Naive thymus-derived CD4-positive, alpha-beta T cell (primary cell): ENCODE measurements at regions not wholly inside any gene's neighbourhood (a gene's known extent, or its start where the extent isn't known, plus 50 kb on each side); places are given as distances from the start of the nearest gene placed in this dataset.
"Not testable (repeated sequence)": the region's sequence is repeated elsewhere in the genome, so short reads cannot be mapped to it uniquely, and the experiment has no call there.

Source experiments
- ATAC-seq: fragments of 150-1000 bp; cut with Tn5 transposase; 2 replicates; pipeline ENCODE4 v1.10.0; 2021; ENCODE audit warnings: mild to moderate bottlenecking, moderate library complexity
- CTCF ChIA-PET: fragments of 350-600 bp; sonication (Branson Sonifier 250); formaldehyde crosslinking; loops from one replicate; lab custom pipeline; 2021; ENCODE audit warnings: antibody characterized with exemption; lab: Charles Lee
- POLR2A ChIA-PET: fragments of 350-600 bp; sonication (Branson Sonifier 250); formaldehyde crosslinking; loops from one replicate; lab custom pipeline; 2021; ENCODE audit warnings: antibody characterized with exemption, inconsistent platforms; lab: Charles Lee
- DNase-seq, 9 donors: peaks; one replicate each; pipeline versions ENCODE4 v3.0.0 to v3.0.0-alpha.2; 2020 to 2022; ENCODE audit warnings: mixed read lengths in 1 of 9
- H3K27ac ChIP-seq: one replicate; pipeline ENCODE4 v1.7.0; 2013; ENCODE audit warnings: mild to moderate bottlenecking, low read depth, low read length, moderate library complexity
- H3K27me3 ChIP-seq, 2 donors: one replicate each; pipeline ENCODE4 v1.7.0; 2013; ENCODE audit warnings: low read length in 2 of 2, mild to moderate bottlenecking in 2 of 2, moderate library complexity in 2 of 2; ENCODE audit not compliant: control insufficient read depth in 2 of 2, insufficient read depth in 2 of 2
- H3K36me3 ChIP-seq, 3 experiments: 1 replicate in 2 of 3; 2 replicates in 1 of 3; pipeline ENCODE4 v1.7.0; 2013; ENCODE audit warnings: low read length in 3 of 3, mild to moderate bottlenecking in 3 of 3, moderate library complexity in 1 of 3; ENCODE audit not compliant: insufficient read depth in 3 of 3, control insufficient read depth in 2 of 3
- H3K4me1 ChIP-seq, 2 donors: one replicate each; pipeline ENCODE4 v1.7.0; 2013; ENCODE audit warnings: low read length in 2 of 2, mild to moderate bottlenecking in 2 of 2, moderate library complexity in 1 of 2; ENCODE audit not compliant: control insufficient read depth in 2 of 2, insufficient read depth in 2 of 2
- H3K4me3 ChIP-seq: 2 replicates; pipeline ENCODE4 v1.7.0; 2013; ENCODE audit warnings: mild to moderate bottlenecking, low read length
- H3K9me3 ChIP-seq, 3 experiments: 1 replicate in 2 of 3; 2 replicates in 1 of 3; pipeline ENCODE4 v1.7.0; 2013; ENCODE audit warnings: low read length in 3 of 3; ENCODE audit not compliant: control insufficient read depth in 2 of 3
- H3K27ac Mint-ChIP-seq, 9 donors: one replicate each; pipeline ENCODE4 v1.8.0; 2020 to 2022; ENCODE audit warnings: mixed read lengths in 9 of 9, mild to moderate bottlenecking in 8 of 9, moderate library complexity in 5 of 9, inconsistent platforms in 2 of 9
- H3K27me3 Mint-ChIP-seq, 5 donors: one replicate each; pipeline ENCODE4 v1.8.0; 2021 to 2022; ENCODE audit warnings: mixed read lengths in 5 of 5, mild to moderate bottlenecking in 1 of 5
- H3K36me3 Mint-ChIP-seq, 5 donors: one replicate each; pipeline ENCODE4 v1.8.0; 2020 to 2022; ENCODE audit warnings: mixed read lengths in 5 of 5, mild to moderate bottlenecking in 3 of 5, inconsistent platforms in 1 of 5
- H3K4me1 Mint-ChIP-seq, 7 donors: one replicate each; pipeline ENCODE4 v1.8.0; 2020 to 2022; ENCODE audit warnings: mixed read lengths in 7 of 7, mild to moderate bottlenecking in 3 of 7, inconsistent platforms in 1 of 7
- H3K4me3 Mint-ChIP-seq, 10 donors: one replicate each; pipeline ENCODE4 v1.8.0; 2020 to 2022; ENCODE audit warnings: mild to moderate bottlenecking in 10 of 10, mixed read lengths in 10 of 10, moderate library complexity in 6 of 10, inconsistent platforms in 2 of 10
- H3K9me3 Mint-ChIP-seq, 11 donors: one replicate each; pipeline ENCODE4 v1.8.0; 2020 to 2022; ENCODE audit warnings: mixed read lengths in 11 of 11, mild to moderate bottlenecking in 4 of 11, inconsistent platforms in 1 of 11, moderate library complexity in 1 of 11
- intact Hi-C, 2 donors: fragments of 100-400 bp; cut with micrococcal nuclease; formaldehyde crosslinking; loops; one replicate each; pipeline ENCODE4 v1.15.1; 2023

- H3K4me3 Mint-ChIP-seq, H3K4me1 ChIP-seq, DNase-seq, H3K4me3 ChIP-seq, intact Hi-C loops, H3K27ac Mint-ChIP-seq, POLR2A ChIA-PET, H3K27me3 Mint-ChIP-seq, H3K36me3 Mint-ChIP-seq, H3K27me3 ChIP-seq, CTCF ChIA-PET, ATAC-seq, H3K27ac ChIP-seq, H3K9me3 ChIP-seq, H3K4me1 Mint-ChIP-seq, H3K36me3 ChIP-seq: not testable (repeated sequence)
- peaks cover 4 to 34% (median 10%) of the 10 kb centered on the region in 11 donors for H3K9me3 Mint-ChIP-seq
These were observed 80.2 kb upstream of the ZFP42 start for GRCh38 chr4:187915406-187915805.

DNA sequence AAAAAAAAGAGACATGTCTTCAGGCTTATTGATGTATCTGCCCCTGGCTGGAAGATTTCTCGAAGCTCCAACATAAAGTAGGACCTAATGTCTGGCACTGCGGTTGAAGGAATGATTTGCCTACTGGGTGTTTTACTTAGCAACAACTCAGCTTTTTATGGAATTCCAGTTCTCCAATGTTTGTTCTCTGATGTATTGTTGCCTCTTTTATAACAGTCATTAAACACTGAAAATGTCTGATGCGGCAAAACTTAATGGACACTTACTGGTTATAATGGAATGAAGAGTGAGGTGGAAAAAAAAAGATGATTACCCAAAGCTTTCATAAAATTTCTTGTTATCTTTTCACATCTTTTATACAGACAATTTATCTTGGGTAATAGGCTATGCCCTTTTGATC lies 75.6 kb upstream of the ZFP42 start:
- peaks cover 1 to 31% (median 10%) of the 10 kb centered on the region in 11 donors for H3K9me3 Mint-ChIP-seq
- no peak overlapping the region for H3K4me3 ChIP-seq
- ChIA-PET POLR2A (no interaction called here), CTCF (no interaction called here)
- H3K27ac ChIP-seq = no peak overlapping the region
- no peaks in the 10 kb centered on the region for H3K36me3 ChIP-seq
- ATAC-seq (no peak), DNase-seq (no peak)
- no peaks in the 10 kb centered on the region for H3K4me1 ChIP-seq
- H3K4me1 Mint-ChIP-seq = no peaks in the 10 kb centered on the region
- H3K4me3 Mint-ChIP-seq = no peak overlapping the region
- no peaks in the 10 kb centered on the region for H3K27me3 Mint-ChIP-seq
- H3K9me3 ChIP-seq = no peaks in the 10 kb centered on the region
- no peaks in the 10 kb centered on the region for H3K27me3 ChIP-seq
- H3K36me3 Mint-ChIP-seq = no peaks in the 10 kb centered on the region
- H3K27ac Mint-ChIP-seq = no peak overlapping the region
- intact Hi-C loops = no loop called here

DNA sequence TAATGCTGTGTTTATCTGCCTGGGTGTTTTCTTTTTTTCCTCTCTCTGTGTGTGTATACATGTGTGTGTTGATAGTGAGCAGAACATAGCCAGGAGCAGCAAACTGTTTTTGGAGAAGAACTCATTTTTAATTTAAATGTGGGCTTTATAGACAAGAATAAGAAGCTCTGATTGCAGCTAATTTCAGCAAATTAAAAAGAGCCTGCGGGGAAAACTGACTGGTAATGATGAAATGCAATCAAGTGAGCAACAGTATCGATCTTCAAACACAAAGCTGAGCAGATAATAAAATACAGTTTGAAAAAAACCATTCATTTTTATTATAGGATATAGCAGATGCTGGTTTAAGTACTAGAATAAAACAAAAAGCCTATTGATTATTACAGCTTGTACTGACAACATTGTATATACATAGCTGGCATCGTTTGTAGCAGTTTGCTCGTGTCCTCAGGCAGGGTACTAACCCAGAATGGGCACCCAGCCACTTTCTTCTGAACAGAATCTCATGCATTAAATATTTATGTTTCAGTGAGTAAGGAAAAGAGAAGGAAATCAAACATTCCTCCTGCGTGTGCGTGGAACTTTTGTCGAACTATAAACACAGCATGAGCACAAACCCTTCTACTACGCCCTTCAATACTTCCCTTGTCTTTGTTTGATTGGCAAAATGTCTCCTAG lies 73.5 kb upstream of the ZFP42 start:
- Mint-ChIP-seq H3K9me3 (peaks cover 2 to 41% (median 13%) of the 10 kb centered on the region in 11 donors), H3K27ac (no peak overlapping the region), H3K4me3 (no peak overlapping the region), H3K27me3 (no peaks in the 10 kb centered on the region), H3K4me1 (no peaks in the 10 kb centered on the region), H3K36me3 (no peaks in the 10 kb centered on the region)
- ChIA-PET POLR2A (no interaction called here), CTCF (no interaction called here)
- Histone ChIP-seq H3K9me3 (no peaks in the 10 kb centered on the region), H3K27ac (no peak overlapping the region), H3K4me3 (no peak overlapping the region), H3K36me3 (no peaks in the 10 kb centered on the region), H3K4me1 (no peaks in the 10 kb centered on the region), H3K27me3 (no peaks in the 10 kb centered on the region)
- ATAC-seq = no peak
- intact Hi-C loops = no loop called here
- no peak for DNase-seq

DNA sequence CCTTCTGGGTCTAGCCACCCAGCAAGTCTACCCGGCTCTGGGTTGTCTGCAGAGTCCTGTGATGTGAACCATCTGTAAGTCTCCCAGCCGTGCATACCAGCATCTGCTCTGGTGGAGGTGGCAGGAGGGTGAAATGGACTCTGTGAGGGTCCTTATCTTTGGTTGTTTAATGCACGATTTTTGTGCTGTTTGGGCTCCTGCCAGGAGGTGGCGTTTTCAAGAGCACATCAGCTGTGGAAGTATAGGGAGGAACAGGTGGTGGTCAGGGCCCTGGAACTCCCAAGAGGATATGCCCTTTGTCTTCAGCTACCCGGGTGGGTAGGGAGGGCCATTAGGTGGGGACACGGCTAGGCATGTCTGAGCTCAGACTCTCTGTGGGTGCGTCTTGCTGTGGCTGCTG lies 66.5 kb upstream of the ZFP42 start:
- intact Hi-C loops = no loop called here
- Mint-ChIP-seq H3K27me3 (no peaks in the 10 kb centered on the region), H3K4me1 (no peaks in the 10 kb centered on the region), H3K27ac (no peak overlapping the region), H3K4me3 (no peak overlapping the region), H3K9me3 (peaks cover 7 to 40% (median 15%) of the 10 kb centered on the region in 11 donors), H3K36me3 (no peaks in the 10 kb centered on the region)
- no peaks in the 10 kb centered on the region for H3K36me3 ChIP-seq
- no peak overlapping the region for H3K27ac ChIP-seq
- no peak overlapping the region for H3K4me3 ChIP-seq
- no peaks in the 10 kb centered on the region for H3K4me1 ChIP-seq
- ATAC-seq (no peak), DNase-seq (no peak)
- no peaks in the 10 kb centered on the region for H3K27me3 ChIP-seq
- POLR2A ChIA-PET = no interaction called here
- no peaks in the 10 kb centered on the region for H3K9me3 ChIP-seq
- CTCF ChIA-PET = no interaction called here

DNA sequence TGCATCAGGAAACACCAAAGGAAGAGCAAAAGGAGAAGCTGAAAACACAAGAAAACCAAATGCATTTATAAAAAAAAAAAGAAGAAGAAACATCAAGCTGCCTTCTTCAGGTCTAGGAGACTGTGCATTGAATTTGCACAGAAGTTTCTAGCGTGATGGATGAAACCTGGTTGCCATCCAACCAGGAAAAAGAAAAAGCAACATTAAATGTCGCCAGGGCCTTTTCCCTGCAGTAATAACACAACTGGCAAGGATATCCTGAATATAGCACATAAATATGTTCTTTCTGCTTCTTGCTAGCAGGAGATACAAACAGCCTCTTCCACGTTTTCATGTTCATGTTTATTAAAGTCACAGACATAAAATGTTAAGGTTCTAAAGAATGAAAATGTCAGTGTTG lies 60.8 kb upstream of the ZFP42 start:
- Histone ChIP-seq H3K4me3 (no peak overlapping the region), H3K9me3 (no peaks in the 10 kb centered on the region), H3K36me3 (no peaks in the 10 kb centered on the region), H3K27ac (no peak overlapping the region), H3K4me1 (no peaks in the 10 kb centered on the region), H3K27me3 (no peaks in the 10 kb centered on the region)
- Mint-ChIP-seq H3K4me3 (no peak overlapping the region), H3K4me1 (no peaks in the 10 kb centered on the region), H3K27ac (no peak overlapping the region), H3K36me3 (peaks cover 0 to 3% (median 0%) of the 10 kb centered on the region in 5 donors), H3K9me3 (peaks cover 0 to 26% (median 10%) of the 10 kb centered on the region in 11 donors), H3K27me3 (no peaks in the 10 kb centered on the region)
- POLR2A ChIA-PET = no interaction called here
- CTCF ChIA-PET = no interaction called here
- DNase-seq (no peak), ATAC-seq (no peak)
- intact Hi-C loops = no loop called here

DNA sequence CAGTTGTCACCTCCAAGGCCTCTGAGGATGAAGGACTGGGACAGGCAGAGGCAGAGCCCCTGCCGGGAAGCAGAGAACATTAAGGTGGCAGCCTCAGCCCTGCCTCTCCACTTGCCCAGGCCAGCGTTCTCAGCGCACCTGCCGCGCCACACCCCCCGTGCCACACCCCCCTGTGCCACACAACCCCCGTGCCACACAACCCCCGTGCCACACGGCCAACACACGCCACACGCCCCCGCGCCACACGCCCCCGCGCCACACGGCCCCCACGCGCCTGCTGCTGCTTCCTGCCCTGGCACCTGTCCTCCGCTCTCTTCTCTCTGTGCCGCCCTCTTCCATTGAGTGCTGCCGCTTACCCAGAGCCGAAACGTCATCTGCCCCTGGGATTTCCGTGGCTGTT lies 58.0 kb upstream of the ZFP42 start:
- H3K4me1 Mint-ChIP-seq = peaks cover 0 to 1% (median 0%) of the 10 kb centered on the region in 7 donors
- H3K36me3 Mint-ChIP-seq = peaks cover 0 to 3% (median 0%) of the 10 kb centered on the region in 5 donors
- H3K27me3 Mint-ChIP-seq = no peaks in the 10 kb centered on the region
- POLR2A ChIA-PET = no interaction called here
- H3K9me3 Mint-ChIP-seq = peaks cover 0 to 31% (median 8%) of the 10 kb centered on the region in 11 donors
- DNase-seq (no peak), ATAC-seq (no peak)
- H3K27me3 ChIP-seq = no peaks in the 10 kb centered on the region
- H3K27ac ChIP-seq = no peak overlapping the region
- CTCF ChIA-PET = no interaction called here
- H3K4me3 Mint-ChIP-seq = no peak overlapping the region
- H3K4me1 ChIP-seq = no peaks in the 10 kb centered on the region
- intact Hi-C loops = no loop called here
- no peak overlapping the region for H3K27ac Mint-ChIP-seq
- H3K9me3 ChIP-seq = no peaks in the 10 kb centered on the region
- no peak overlapping the region for H3K4me3 ChIP-seq
- no peaks in the 10 kb centered on the region for H3K36me3 ChIP-seq

DNA sequence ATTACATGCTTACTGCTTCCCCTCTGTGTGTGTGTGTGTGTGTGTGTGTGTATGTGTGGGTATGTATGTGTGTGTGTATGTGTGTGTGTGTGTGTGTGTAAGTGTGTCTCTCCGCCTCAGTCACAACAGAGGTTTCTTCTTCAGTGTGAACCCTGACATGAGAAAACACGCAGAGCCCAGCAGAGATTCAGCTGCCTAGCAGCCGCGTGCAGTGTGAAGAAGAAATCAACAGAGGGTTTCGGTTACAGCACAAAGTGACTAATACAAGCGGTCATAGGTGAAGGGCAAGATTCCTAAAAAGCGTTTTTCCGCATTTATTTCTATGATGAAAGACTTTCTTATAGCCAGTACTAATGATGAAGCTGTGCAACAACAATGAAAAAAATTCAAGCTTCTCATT lies 55.3 kb upstream of the ZFP42 start:
- H3K27me3 ChIP-seq = no peaks in the 10 kb centered on the region
- H3K9me3 ChIP-seq = no peaks in the 10 kb centered on the region
- no peaks in the 10 kb centered on the region for H3K4me1 ChIP-seq
- Mint-ChIP-seq H3K9me3 (peaks cover 0 to 32% (median 9%) of the 10 kb centered on the region in 11 donors), H3K4me3 (no peak overlapping the region), H3K36me3 (peaks cover 0 to 3% (median 0%) of the 10 kb centered on the region in 5 donors), H3K4me1 (peaks cover 0 to 1% (median 0%) of the 10 kb centered on the region in 7 donors), H3K27me3 (no peaks in the 10 kb centered on the region), H3K27ac (no peak overlapping the region)
- H3K36me3 ChIP-seq = no peaks in the 10 kb centered on the region
- no peak for DNase-seq
- no peak overlapping the region for H3K27ac ChIP-seq
- CTCF ChIA-PET = no interaction called here
- ATAC-seq = no peak
- POLR2A ChIA-PET = no interaction called here
- intact Hi-C loops = no loop called here
- no peak overlapping the region for H3K4me3 ChIP-seq
